Fibroblast of lung (primary cell): ENCODE measurements at regions not wholly inside any gene's neighbourhood (a gene's known extent, or its start where the extent isn't known, plus 50 kb on each side); places are given as distances from the start of the nearest gene placed in this dataset.

Experiments used
- DNase-seq, 2 donors: peaks; one replicate each; pipeline versions ENCODE4 v3.0.0 to v3.0.0-alpha.2; 2010; ENCODE audit warnings: low read depth in 2 of 2
- H2AFZ ChIP-seq: 2 replicates; pipeline ENCODE4 v1.5.1; 2012; ENCODE audit warnings: low read length, control low read depth, inconsistent platforms
- H3K27ac ChIP-seq: 2 replicates; pipeline ENCODE4 v1.5.1; 2011; ENCODE audit warnings: low read length, control low read depth; ENCODE audit not compliant: insufficient read depth
- H3K27me3 ChIP-seq: 2 replicates; pipeline ENCODE4 v1.5.1; 2011; ENCODE audit warnings: mild to moderate bottlenecking, low read length; ENCODE audit not compliant: control insufficient read depth, insufficient read depth
- H3K36me3 ChIP-seq: 2 replicates; pipeline ENCODE4 v1.5.1; 2011; ENCODE audit warnings: low read length; ENCODE audit not compliant: control insufficient read depth, insufficient read depth
- H3K4me1 ChIP-seq: 2 replicates; pipeline ENCODE4 v1.5.1; 2011; ENCODE audit warnings: low read length; ENCODE audit not compliant: control insufficient read depth, insufficient read depth; ENCODE audit errors: extremely low read depth
- H3K4me2 ChIP-seq: 2 replicates; pipeline ENCODE4 v1.5.1; 2011; ENCODE audit warnings: low read length, control low read depth; ENCODE audit not compliant: insufficient read depth; ENCODE audit errors: extremely low read depth
- H3K4me3 ChIP-seq, 4 experiments: fragments of 200-600 bp in 1 of 4; sonication (generic) in 1 of 4; replicated peaks in 1 of 4; 2 replicates each; pipeline ENCODE4 v1.5.1; 2011 to 2016; ENCODE audit warnings: low read length in 4 of 4, low read depth in 3 of 4, mild to moderate bottlenecking in 3 of 4, control low read depth in 2 of 4, inconsistent platforms in 1 of 4, mixed read lengths in 1 of 4; ENCODE audit not compliant: insufficient read depth in 1 of 4; ENCODE audit errors: control extremely low read depth in 1 of 4
- H3K79me2 ChIP-seq: 2 replicates; pipeline ENCODE4 v1.5.1; 2012; ENCODE audit warnings: mild to moderate bottlenecking, low read length, inconsistent platforms; ENCODE audit not compliant: control insufficient read depth, insufficient read depth
- H3K9ac ChIP-seq: 2 replicates; pipeline ENCODE4 v1.5.1; 2011; ENCODE audit warnings: mild to moderate bottlenecking, low read length, control low read depth; ENCODE audit not compliant: insufficient read depth
- H3K9me3 ChIP-seq: 2 replicates; pipeline ENCODE4 v1.5.1; 2012; ENCODE audit warnings: low read depth, low read length; ENCODE audit not compliant: control insufficient read depth, insufficient read depth
- H4K20me1 ChIP-seq: 2 replicates; pipeline ENCODE4 v1.5.1; 2011; ENCODE audit warnings: low read length; ENCODE audit not compliant: control insufficient read depth, insufficient read depth; ENCODE audit errors: extremely low read depth
- EZH2 ChIP-seq: IDR thresholded peaks from 2 replicates; pipeline ENCODE4 v1.5.1; 2012; ENCODE audit warnings: low read length, control low read depth, mild to moderate bottlenecking; ENCODE audit errors: missing control alignments
- TF ChIP-seq, protein P1 (sequence below), 2 donors: IDR thresholded peaks in 1 of 2; conservative IDR thresholded peaks in 1 of 2; 1 replicate in 1 of 2; 2 replicates in 1 of 2; pipeline ENCODE4 v1.5.1; 2011 to 2012; ENCODE audit warnings: low read length in 2 of 2, control low read depth in 1 of 2, inconsistent platforms in 1 of 2, low read depth in 1 of 2, mild to moderate bottlenecking in 1 of 2

DNA sequence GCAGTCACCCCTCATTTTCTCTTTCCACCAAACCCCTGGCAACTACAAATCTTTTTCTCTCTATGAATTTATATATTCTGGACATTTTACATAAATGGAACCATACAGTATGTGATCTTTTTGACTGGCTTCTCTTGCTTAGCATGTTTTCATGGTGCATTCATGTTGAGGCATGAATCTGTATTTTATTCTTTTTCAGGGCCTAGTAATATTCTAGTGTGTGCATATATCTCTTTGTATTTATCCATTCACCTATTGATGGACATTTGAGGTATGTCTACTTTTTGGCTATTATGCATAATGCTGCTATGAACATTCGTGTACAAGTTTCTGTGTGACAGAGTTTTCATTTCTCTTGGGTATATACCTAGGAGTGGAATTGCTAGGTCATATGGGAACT is 78.2 kb downstream of the HACD1 start:
- Histone ChIP-seq H3K4me1 (no peaks in the 10 kb centered on the region), H4K20me1 (no peaks in the 10 kb centered on the region), H3K79me2 (no peaks in the 10 kb centered on the region), H3K9me3 (no peaks in the 10 kb centered on the region), H3K27me3 (no peaks in the 10 kb centered on the region), H2AFZ (no peak overlapping the region), H3K9ac (no peak overlapping the region), H3K4me2 (no peak overlapping the region), H3K36me3 (no peaks in the 10 kb centered on the region), H3K27ac (no peak overlapping the region), H3K4me3 (no peak overlapping the region)
- no peak for TF ChIP-seq EZH2
- TF ChIP-seq, protein P1, sequence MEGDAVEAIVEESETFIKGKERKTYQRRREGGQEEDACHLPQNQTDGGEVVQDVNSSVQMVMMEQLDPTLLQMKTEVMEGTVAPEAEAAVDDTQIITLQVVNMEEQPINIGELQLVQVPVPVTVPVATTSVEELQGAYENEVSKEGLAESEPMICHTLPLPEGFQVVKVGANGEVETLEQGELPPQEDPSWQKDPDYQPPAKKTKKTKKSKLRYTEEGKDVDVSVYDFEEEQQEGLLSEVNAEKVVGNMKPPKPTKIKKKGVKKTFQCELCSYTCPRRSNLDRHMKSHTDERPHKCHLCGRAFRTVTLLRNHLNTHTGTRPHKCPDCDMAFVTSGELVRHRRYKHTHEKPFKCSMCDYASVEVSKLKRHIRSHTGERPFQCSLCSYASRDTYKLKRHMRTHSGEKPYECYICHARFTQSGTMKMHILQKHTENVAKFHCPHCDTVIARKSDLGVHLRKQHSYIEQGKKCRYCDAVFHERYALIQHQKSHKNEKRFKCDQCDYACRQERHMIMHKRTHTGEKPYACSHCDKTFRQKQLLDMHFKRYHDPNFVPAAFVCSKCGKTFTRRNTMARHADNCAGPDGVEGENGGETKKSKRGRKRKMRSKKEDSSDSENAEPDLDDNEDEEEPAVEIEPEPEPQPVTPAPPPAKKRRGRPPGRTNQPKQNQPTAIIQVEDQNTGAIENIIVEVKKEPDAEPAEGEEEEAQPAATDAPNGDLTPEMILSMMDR (conservative IDR thresholded peaks at IDR 0.05 in 1 of 2, IDR thresholded peaks at IDR 0.05 in 1 of 2; ENCODE audit: low read depth in 1 of 2, low read length in 2 of 2): no peak
- no peak for DNase-seq

- H3K27ac ChIP-seq: no peak overlapping the region
- H4K20me1 ChIP-seq: no peaks in the 10 kb centered on the region
- H3K4me3 ChIP-seq: no peak overlapping the region
- DNase-seq: no peak
- no peaks in the 10 kb centered on the region for H3K79me2 ChIP-seq
- H3K9me3 ChIP-seq: no peaks in the 10 kb centered on the region
- H3K4me1 ChIP-seq: no peaks in the 10 kb centered on the region
- TF ChIP-seq EZH2: no peak
- TF ChIP-seq, protein P1 (conservative IDR thresholded peaks at IDR 0.05 in 1 of 2, IDR thresholded peaks at IDR 0.05 in 1 of 2; ENCODE audit: low read depth in 1 of 2, low read length in 2 of 2): no peak
- no peak overlapping the region for H2AFZ ChIP-seq
- H3K9ac ChIP-seq: no peak overlapping the region
- H3K27me3 ChIP-seq: no peaks in the 10 kb centered on the region
- H3K36me3 ChIP-seq: no peaks in the 10 kb centered on the region
- no peak overlapping the region for H3K4me2 ChIP-seq
Observed at GRCh38 chr10:17537281-17537680, 79.9 kb downstream of the HACD1 start.

GRCh38 chr10:17536221-17536620 is 81.0 kb downstream of the HACD1 start:
- Histone ChIP-seq H4K20me1 (no peaks in the 10 kb centered on the region), H3K9ac (no peak overlapping the region), H3K4me2 (no peak overlapping the region), H3K36me3 (no peaks in the 10 kb centered on the region), H3K27ac (no peak overlapping the region), H2AFZ (peak overlapping the region; percentile 52), H3K9me3 (no peaks in the 10 kb centered on the region), H3K79me2 (no peaks in the 10 kb centered on the region), H3K4me1 (no peaks in the 10 kb centered on the region), H3K27me3 (no peaks in the 10 kb centered on the region), H3K4me3 (no peak overlapping the region)
- no peak for TF ChIP-seq EZH2
- TF ChIP-seq, protein P1 (conservative IDR thresholded peaks at IDR 0.05 in 1 of 2, IDR thresholded peaks at IDR 0.05 in 1 of 2; ENCODE audit: low read depth in 1 of 2, low read length in 2 of 2): no peak
- DNase-seq: no peak
